Rectal smooth muscle tissue (tissue), 1 donor: ENCODE measurements at regions not wholly inside any gene's neighbourhood (a gene's known extent, or its start where the extent isn't known, plus 50 kb on each side); places are given as distances from the start of the nearest gene placed in this dataset.
A peak's percentile ranks its signal among the peaks of the same experiment; 100 is the strongest.

Source experiments
- H3K27ac ChIP-seq: one replicate; pipeline ENCODE4 v1.7.0; 2013; ENCODE audit warnings: low read depth, low read length, inconsistent platforms
- H3K27me3 ChIP-seq: one replicate; pipeline ENCODE4 v1.7.0; 2013; ENCODE audit warnings: low read length; ENCODE audit not compliant: control insufficient read depth, insufficient read depth
- H3K36me3 ChIP-seq: one replicate; pipeline ENCODE4 v1.7.0; 2013; ENCODE audit warnings: low read length; ENCODE audit not compliant: control insufficient read depth, insufficient read depth
- H3K4me1 ChIP-seq: one replicate; pipeline ENCODE4 v1.7.0; 2013; ENCODE audit warnings: low read length; ENCODE audit not compliant: control insufficient read depth, insufficient read depth
- H3K4me3 ChIP-seq: one replicate; pipeline ENCODE4 v1.7.0; 2013; ENCODE audit warnings: low read length
- H3K9ac ChIP-seq: one replicate; pipeline ENCODE4 v1.7.0; 2013; ENCODE audit warnings: low read length

DNA sequence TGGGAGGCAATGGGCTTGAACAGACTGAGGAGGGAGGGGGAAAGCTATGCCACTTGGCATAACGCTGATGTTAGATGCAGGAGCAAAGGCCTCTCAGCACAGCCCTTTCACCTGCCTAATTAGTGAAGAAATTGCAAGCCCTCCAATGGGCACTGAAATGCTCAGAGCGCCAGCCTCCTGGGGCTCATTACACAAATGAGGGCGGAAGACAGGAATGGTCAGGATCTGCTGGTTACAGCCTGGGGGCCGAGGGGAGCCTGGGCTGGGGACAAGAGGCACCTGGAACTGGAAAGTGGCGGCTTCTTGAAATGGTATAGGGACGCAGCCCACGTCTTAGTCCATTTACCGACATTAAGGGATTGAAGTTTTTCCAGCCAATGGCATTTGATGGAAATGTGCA is 50.2 kb upstream of the PLET1 start:
- Histone ChIP-seq H3K27ac (no peak overlapping the region), H3K4me3 (no peak overlapping the region), H3K27me3 (no peaks in the 10 kb centered on the region), H3K4me1 (no peaks in the 10 kb centered on the region), H3K9ac (no peak overlapping the region), H3K36me3 (no peaks in the 10 kb centered on the region)

DNA sequence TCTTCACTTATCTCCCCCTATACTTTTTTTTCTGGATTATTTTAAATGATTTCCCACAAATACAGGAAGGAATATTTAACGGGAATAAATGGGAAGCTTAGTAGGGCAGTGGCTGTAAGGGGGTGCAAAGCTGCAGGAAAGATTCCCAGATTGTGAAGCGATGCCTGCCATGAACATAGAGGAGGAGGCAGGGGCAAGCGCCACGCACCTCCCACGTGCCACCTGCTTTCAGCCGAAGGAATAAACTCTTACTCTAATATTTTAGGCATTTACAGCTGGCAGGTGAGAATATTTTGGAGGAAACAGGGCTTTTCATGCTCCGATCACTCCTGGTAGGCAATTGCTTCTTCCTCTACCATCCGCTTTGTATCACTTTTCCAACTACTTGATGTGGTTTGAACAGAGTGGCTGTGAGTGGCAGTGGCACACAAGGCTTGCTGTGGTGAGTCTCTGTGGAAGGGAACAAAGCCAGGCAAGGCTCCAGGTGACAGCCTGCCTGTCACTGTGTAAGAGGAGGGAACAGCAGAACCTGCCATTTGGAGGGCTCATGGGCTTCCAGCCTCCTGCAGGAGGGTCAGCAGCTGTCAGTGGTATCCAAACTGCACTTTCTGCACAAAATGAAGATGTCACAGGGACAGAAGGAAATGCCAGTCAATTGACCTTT is 54.5 kb upstream of the PLET1 start:
- Histone ChIP-seq H3K9ac (no peak overlapping the region), H3K27ac (no peak overlapping the region), H3K36me3 (no peaks in the 10 kb centered on the region), H3K4me3 (no peak overlapping the region), H3K4me1 (peaks cover 7% of the 10 kb centered on the region), H3K27me3 (no peaks in the 10 kb centered on the region)

DNA sequence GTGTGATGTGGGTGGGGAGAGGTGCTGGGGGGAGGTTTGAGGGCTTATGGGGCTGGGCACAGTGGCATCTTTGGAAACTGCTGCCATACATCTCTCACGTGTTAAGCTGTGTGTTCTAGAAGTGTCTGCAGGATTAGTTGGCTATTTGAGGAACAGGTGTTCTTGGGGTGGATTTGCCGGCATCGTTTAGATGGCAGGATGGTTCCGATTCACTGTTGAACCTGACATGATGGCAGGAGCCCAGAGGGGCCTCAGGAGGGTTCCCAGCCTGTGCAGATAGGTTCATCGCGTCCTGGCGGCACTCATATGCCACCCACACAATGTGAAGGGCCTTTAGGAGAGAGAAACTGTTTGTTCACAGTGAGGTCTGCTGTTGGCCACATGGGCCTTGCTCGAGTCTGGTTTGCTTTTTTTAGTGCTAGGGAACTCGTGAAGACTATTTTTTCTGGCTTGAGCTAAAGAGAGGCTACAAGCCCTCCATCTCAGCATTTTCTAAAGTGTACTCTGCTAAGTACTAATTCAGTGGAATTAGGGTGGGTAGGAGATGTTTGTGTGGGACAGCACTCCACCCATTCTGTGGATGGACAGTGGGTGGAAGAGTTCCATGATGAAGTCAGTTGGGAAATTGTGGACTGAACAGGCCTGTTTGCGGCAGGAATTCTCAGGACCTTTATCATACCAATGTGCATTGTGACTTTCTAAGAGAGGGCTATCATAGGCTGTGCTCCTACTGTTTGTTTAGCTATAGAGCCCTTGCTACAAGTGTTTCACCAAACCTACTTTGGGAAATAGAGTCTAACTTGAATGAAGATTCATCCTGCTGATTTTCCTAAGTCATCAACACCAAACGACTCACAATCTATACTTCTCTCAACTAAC is 55.4 kb upstream of the PLET1 start:
- Histone ChIP-seq H3K36me3 (no peaks in the 10 kb centered on the region), H3K4me1 (peaks cover 9% of the 10 kb centered on the region), H3K4me3 (no peak overlapping the region), H3K9ac (no peak overlapping the region), H3K27me3 (no peaks in the 10 kb centered on the region), H3K27ac (no peak overlapping the region)

DNA sequence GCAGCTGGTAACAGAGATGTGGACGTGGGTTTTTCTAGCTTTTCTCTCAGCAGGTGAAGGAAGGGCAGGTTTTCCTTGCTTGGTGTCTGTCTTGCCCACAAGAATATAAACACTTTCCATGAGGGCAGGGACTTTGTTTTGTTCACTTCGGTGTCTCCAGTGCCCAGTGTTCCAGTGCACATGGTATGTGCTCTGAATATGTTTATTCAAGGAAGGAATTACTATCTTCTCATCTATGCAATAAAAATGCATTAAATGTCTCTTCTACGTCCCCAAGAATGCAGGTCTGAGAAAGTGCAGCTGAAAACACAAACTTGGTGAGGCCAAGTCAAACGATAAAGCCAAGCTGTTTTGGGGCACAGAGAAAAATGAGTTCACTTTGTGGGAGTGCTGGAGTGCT is 56.3 kb upstream of the PLET1 start:
- H3K36me3 ChIP-seq, result no peaks in the 10 kb centered on the region
- H3K27ac ChIP-seq, result no peak overlapping the region
- no peaks in the 10 kb centered on the region for H3K27me3 ChIP-seq
- H3K4me3 ChIP-seq, result no peak overlapping the region
- peaks cover 9% of the 10 kb centered on the region for H3K4me1 ChIP-seq
- H3K9ac ChIP-seq, result no peak overlapping the region

DNA sequence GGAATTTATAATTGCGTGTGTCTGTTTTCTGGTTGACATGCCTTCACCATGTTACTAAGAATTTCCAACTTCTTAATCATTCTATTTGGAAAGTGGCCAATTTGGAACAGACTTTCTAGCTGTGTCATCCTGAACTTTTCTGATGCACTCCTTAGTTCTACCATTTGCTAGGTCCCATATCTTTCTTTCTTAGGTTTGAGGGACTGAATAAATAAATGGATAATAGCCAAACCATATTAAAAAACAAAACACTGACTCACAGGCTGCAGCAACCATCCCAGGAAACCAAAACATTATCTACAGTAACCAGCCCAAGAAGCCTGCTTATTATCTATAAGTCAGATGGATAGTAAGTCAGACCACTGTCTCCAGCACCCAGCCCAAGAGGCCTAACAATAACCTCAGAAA is 57.5 kb upstream of the PLET1 start:
- peaks cover 9% of the 10 kb centered on the region for H3K4me1 ChIP-seq
- H3K27ac ChIP-seq, result peak overlapping the region; percentile 27
- no peaks in the 10 kb centered on the region for H3K27me3 ChIP-seq
- H3K9ac ChIP-seq, result no peak overlapping the region
- no peak overlapping the region for H3K4me3 ChIP-seq
- no peaks in the 10 kb centered on the region for H3K36me3 ChIP-seq

DNA sequence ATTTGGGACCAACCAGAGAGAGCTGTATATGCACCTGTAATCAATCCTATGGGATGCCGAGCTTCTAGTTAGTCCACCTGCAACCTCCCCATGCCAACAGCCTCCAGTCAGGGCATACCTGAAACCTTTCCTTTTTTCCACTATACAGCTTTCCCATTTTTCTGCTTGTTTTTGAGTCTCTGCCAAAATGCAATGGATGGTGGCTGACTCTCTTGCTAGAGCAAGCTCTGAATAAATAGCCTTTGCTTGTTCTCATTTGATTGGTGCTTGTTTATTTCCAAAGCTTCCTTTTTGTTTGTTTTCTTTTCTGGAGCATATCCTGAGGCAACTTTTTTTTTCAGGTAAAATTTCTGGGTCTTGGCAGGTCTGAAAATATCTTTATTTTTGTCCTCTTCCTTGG is 58.0 kb upstream of the PLET1 start:
- H3K27me3 ChIP-seq, result no peaks in the 10 kb centered on the region
- H3K27ac ChIP-seq, result peak overlapping the region; percentile 27
- peaks cover 9% of the 10 kb centered on the region for H3K4me1 ChIP-seq
- no peak overlapping the region for H3K9ac ChIP-seq
- H3K4me3 ChIP-seq, result no peak overlapping the region
- H3K36me3 ChIP-seq, result no peaks in the 10 kb centered on the region

DNA sequence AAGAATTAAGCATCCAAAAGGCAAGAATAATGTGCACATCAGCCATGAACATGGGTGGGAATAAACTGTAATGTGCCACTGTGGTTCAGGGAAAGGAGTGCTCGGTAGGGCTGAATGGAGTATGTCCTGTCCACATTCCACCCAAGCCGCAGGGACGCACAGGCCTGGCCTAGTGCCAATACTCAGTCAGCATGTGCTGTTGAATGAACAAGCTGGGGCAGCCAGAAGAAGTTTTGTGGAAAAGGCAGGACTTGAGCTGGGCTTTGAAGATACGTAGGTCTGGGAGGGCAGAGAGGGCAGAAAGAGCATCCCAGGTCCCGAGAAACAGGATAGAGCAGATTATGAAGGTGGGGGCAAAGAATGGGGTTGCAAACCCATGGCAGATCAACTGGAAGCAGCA is 60.0 kb upstream of the PLET1 start:
- Histone ChIP-seq H3K27ac (no peak overlapping the region), H3K4me3 (no peak overlapping the region), H3K9ac (no peak overlapping the region), H3K4me1 (peaks cover 9% of the 10 kb centered on the region), H3K27me3 (no peaks in the 10 kb centered on the region), H3K36me3 (no peaks in the 10 kb centered on the region)

DNA sequence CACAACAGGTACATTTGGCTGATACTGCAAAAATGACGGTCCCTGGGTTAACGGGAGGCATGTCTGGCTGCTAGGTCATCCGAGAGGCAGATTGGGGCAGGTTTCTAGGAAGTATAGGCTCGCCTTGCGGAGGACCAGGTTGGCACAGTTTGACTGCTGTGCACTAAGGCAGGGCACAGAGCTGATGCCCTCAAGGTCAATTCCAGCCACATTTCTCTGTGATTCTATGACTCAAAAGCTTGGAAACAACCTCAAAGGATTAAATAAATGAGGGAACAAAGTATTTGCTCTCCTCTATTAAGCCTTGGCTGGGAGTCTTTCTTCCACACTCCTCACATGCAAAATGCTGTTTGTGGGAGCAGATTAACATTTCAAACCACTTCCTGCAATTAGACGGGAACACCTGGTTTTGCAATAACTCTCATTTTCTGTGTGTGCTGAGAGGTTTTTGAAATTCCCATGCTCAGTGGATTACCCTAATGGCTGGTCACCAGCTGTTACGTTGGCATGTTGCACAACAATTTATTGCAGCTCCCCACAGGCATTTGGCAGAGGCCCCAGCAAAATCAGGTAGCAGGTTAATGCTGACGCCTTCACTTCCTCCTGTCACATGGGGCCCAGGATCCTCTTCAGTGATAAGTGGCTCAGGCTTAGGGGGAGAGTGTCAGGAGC is 61.0 kb upstream of the PLET1 start:
- Histone ChIP-seq H3K9ac (no peak overlapping the region), H3K27me3 (no peaks in the 10 kb centered on the region), H3K36me3 (no peaks in the 10 kb centered on the region), H3K27ac (no peak overlapping the region), H3K4me1 (peaks cover 9% of the 10 kb centered on the region), H3K4me3 (no peak overlapping the region)

DNA sequence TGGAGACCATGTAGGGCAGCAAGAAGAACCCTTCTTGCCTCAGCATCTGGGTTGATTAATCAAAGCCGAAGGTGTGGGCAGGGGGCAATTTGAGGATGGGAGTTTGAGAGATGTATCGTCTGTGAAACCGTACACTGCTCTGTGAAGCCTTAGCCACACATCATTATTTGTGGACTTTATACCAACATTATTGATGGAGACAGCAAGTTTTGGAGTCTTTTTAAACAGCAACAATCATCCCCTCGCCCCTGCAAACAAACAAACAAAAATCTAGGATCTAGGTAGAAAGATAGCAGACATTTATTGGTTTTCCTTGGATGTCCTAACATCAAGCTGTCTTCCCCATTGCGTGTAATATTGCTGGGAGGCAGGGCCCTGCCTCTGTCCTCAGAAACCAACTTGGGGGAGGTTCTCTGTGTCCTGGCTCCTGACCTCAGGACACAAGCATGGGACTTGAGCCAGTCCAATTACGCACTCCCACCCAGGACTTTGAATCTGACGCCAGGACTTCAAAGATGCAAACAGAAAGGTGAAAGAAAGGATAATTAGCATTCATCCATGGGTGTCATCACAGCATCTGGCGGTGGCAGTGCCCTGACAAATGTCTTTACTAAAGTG is 61.6 kb upstream of the PLET1 start:
- H3K27ac ChIP-seq, result no peak overlapping the region
- H3K36me3 ChIP-seq, result no peaks in the 10 kb centered on the region

DNA sequence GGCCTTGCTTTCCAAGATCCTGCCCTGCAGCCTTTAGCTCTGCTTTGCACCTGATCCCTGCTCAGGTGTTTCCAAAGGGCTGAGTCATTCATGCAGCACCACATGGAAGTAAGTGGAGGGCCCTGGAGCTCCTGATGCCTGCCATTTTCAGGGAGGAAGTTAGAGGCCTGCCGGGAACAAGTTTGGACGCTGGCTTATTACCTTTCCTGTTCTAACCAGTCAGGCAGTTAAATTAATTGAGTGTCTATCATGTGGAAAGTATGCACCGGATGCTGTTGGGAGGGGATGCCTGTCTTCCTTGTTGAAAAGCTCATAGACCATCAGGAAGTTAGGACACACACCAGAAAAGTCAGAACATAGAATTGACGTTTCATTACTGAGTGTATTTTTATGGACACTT is 73.7 kb upstream of the PLET1 start:
- H3K27ac ChIP-seq, result no peak overlapping the region
- no peaks in the 10 kb centered on the region for H3K36me3 ChIP-seq
- no peak overlapping the region for H3K9ac ChIP-seq
- no peaks in the 10 kb centered on the region for H3K27me3 ChIP-seq
- H3K4me1 ChIP-seq, result no peaks in the 10 kb centered on the region
- no peak overlapping the region for H3K4me3 ChIP-seq

More for the DNA sequence above, 61.6 kb upstream of the PLET1 start:
- Histone ChIP-seq H3K4me1 (peaks cover 9% of the 10 kb centered on the region), H3K9ac (no peak overlapping the region), H3K27me3 (no peaks in the 10 kb centered on the region), H3K4me3 (no peak overlapping the region)

DNA sequence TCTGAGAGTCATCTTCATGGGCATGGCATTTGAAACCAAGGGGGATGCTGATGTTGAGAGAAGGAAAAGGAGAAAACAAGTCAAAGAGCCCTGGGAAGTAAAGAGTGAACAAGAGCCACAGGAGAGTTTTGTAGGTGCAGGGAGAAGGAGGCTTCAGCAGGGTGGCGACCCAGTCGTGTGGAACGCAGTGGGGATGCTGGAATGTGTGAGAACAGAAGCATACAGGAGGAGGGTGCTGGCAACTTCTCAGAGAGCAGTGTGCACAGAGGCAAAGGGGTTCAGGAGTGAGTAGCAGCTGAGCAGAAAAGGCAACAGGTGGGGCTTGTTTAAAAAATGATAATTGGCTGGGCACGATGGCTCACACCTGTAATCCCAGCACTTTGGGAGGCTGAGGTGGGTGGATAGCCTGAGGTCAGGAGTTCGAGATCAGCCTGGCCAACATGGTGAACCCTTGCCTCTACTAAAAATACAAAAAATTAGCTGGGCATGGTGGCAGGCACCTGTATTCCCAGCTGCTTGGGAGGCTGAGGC is 75.8 kb upstream of the PLET1 start:
- Histone ChIP-seq H3K27ac (no peak overlapping the region), H3K4me3 (no peak overlapping the region), H3K36me3 (no peaks in the 10 kb centered on the region), H3K9ac (no peak overlapping the region), H3K4me1 (no peaks in the 10 kb centered on the region), H3K27me3 (no peaks in the 10 kb centered on the region)

DNA sequence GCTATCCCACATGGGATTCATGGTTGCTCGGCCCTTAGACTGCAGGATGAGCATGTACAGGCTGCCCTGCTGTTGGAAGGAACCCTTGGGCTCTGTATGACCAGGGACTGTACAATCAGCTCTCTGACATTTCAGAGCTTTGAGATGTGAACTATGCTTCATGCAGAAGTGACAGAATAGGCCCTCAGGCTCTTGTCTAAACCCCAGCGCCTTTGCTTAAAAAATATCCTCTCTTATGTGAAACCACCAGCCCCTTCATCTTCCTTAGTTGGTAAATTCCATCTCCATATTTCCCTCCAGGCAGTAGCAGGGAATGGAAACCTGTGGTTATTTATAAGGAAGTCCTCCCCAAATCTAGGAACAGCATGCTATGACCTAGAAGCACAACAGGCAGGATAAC is 78.9 kb upstream of the PLET1 start:
- Histone ChIP-seq H3K27ac (no peak overlapping the region), H3K9ac (no peak overlapping the region), H3K27me3 (no peaks in the 10 kb centered on the region), H3K36me3 (no peaks in the 10 kb centered on the region), H3K4me1 (no peaks in the 10 kb centered on the region), H3K4me3 (no peak overlapping the region)
